NCI-H187 (cell line): ENCODE measurements at regions not wholly inside any gene's neighbourhood (a gene's known extent, or its start where the extent isn't known, plus 50 kb on each side); places are given as distances from the start of the nearest gene placed in this dataset.

Experiments used
- DNase-seq, 2 experiments: peaks; one replicate each; lab custom pipeline; 2025; lab: John Stamatoyannopoulos, UW

- DNase-seq = no peak
These were observed 51.2 kb upstream of the ROCK1 start for GRCh38 chr18:21162786-21163185.

GRCh38 chr18:21163647-21164547, 52.3 kb upstream of the ROCK1 start:
- no peak for DNase-seq

GRCh38 chr18:21164548-21165095, 53.0 kb upstream of the ROCK1 start:
- no peak for DNase-seq

- DNase-seq = peak; percentile 69 to 76
These were observed 56.2 kb upstream of the ROCK1 start for GRCh38 chr18:21167641-21168377.

- DNase-seq = no peak
These were observed 57.3 kb upstream of the ROCK1 start for GRCh38 chr18:21168880-21169279.

GRCh38 chr18:21177822-21178221, 64.2 kb upstream of the GREB1L start:
- DNase-seq = no peak

GRCh38 chr18:21179590-21180220, 62.3 kb upstream of the GREB1L start:
- DNase-seq = peak; percentile 1 to 13

- no peak for DNase-seq
These were observed 61.4 kb upstream of the GREB1L start for GRCh38 chr18:21180588-21180987.

GRCh38 chr18:21181766-21182165, 60.3 kb upstream of the GREB1L start:
- no peak for DNase-seq

GRCh38 chr18:21183670-21184069, 58.4 kb upstream of the GREB1L start:
- DNase-seq = no peak

GRCh38 chr18:21184396-21184996, 57.5 kb upstream of the GREB1L start:
- no peak for DNase-seq

GRCh38 chr18:21187886-21188285, 54.1 kb upstream of the GREB1L start:
- DNase-seq = no peak

- DNase-seq = no peak
These were observed 50.3 kb upstream of the GREB1L start for GRCh38 chr18:21191596-21192307.
